Choroid plexus epithelial cell (primary cell): ENCODE measurements at regions not wholly inside any gene's neighbourhood (a gene's known extent, or its start where the extent isn't known, plus 50 kb on each side); places are given as distances from the start of the nearest gene placed in this dataset.
"Not testable (repeated sequence)": the region's sequence is repeated elsewhere in the genome, so short reads cannot be mapped to it uniquely, and the experiment has no call there.

ENCODE experiments used
- DNase-seq: peaks from one replicate; pipeline ENCODE4 v3.0.0-alpha.2; 2010; ENCODE audit warnings: low read depth
- H3K4me3 ChIP-seq: 2 replicates; pipeline ENCODE4 v1.5.1; 2011; ENCODE audit warnings: low read depth, mild to moderate bottlenecking, control low read depth, low read length, moderate library complexity
- CTCF ChIP-seq: conservative IDR thresholded peaks from 2 replicates; pipeline ENCODE4 v1.5.1; 2011; ENCODE audit warnings: low read depth, mild to moderate bottlenecking, control low read depth, inconsistent platforms, low read length, moderate library complexity

DNA sequence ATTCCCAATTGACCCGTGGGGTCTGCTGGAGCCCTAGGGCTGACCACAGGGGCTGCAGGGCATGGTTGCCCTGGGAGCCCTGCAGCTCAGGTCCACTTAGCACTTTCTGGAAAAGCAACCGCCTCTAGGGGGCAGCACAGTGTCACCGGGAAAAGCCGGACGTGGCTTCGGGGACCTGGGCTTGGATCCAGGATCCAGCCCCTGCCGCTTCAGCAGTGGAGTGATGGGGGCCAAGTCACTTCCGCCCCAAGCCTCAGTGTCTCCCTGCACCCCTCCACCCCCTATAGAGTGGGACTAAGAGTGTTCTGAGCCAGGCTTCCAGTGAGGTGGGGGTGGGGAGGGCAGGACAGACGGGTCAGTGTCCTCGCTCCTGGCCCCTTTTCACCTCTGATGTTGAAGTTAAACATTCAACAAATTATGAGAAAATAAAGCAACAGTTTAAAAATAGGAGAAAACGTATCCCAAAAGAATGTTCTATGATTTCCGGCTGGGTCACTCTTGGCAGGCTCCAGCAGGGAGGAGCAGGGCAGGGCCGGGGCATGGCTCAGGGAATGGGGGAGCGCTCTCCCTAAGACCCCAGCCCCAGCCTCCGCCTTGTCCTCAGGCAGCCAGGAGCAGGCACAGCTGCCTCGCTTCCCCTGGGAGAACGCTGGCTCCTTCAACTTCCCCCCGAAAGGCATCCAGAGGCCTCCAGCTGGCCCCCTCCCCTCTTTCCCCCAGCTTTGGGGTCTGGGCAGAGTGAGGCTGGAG lies 96.5 kb upstream of the FGF3 start:
- peak; percentile 88 for TF ChIP-seq CTCF
- peak overlapping the region; percentile 8 for H3K4me3 ChIP-seq
- DNase-seq = peak; percentile 70

DNA sequence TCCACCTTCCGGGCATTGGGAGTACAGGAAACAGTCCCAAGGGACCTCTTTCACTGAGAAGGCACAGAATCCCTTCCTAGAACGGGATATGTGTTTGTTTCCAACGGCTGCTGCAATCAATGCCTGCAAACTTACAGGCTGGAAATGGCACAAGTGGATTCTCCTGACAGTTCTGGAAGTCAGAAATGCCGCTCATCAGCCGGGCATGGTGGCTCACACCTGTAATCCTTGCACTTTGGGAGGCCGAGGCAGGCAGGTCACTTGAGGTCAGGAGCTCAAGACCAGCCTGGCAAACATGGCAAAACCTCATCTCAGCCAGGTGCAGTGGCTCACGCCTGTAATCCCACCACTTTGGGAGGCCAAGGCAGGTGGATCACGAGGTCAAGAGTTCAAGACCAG lies 97.0 kb upstream of the FGF3 start:
- not testable (repeated sequence) for DNase-seq, H3K4me3 ChIP-seq

DNA sequence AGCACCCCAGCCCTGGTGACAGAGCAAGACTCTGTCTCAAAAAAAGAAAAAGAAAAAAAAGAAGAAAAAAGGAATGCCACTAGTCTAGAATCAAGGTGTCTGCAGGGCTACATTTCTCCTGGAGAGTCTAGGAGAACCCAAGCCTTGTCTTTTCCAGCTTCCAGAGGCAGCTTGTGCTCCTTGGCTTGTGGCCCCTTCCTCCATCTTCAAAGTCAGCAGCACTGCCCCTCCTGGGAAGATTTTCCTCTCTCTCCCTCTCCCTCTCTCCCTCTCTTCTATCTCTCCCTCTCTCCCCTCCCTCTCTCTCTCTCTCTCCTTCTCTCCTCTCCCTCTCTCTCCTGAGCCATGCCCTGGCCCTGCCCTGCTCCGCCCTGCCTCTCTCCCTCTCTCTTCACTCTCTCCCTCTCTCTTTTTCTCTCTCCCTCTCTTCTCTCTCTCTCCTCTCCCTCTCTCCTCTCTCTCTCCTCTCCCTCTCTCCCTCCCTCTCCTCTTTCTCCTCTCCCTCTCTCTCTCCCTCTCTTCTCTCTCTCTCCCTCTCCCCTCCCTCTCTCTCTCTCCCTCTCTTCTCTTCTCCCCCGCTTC lies 97.7 kb upstream of the FGF3 start:
- no peak for TF ChIP-seq CTCF
- H3K4me3 ChIP-seq = no peak overlapping the region
- DNase-seq = no peak

DNA sequence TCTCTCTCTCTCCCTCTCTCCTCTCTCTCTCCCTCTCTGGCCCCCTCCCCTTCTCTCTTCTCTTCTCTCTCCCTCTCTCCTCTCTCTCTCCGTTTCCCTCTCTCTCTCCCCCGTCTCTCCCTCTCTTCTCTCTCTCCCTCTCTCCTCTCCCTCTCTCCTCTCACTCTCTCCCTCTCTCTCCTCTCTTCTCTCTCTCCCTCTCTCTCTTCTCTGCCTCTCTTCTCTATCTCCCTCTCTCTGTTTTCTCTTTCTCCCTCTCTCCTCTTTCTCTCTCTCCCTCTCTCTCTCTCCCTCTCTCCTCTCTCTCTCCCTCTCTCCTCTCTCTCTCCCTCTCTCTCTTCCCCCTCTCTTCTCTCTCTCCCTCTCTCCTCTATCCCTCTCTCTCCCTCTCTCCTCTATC lies 98.3 kb upstream of the FGF3 start:
- DNase-seq = no peak
- H3K4me3 ChIP-seq = no peak overlapping the region
- TF ChIP-seq CTCF = no peak

DNA sequence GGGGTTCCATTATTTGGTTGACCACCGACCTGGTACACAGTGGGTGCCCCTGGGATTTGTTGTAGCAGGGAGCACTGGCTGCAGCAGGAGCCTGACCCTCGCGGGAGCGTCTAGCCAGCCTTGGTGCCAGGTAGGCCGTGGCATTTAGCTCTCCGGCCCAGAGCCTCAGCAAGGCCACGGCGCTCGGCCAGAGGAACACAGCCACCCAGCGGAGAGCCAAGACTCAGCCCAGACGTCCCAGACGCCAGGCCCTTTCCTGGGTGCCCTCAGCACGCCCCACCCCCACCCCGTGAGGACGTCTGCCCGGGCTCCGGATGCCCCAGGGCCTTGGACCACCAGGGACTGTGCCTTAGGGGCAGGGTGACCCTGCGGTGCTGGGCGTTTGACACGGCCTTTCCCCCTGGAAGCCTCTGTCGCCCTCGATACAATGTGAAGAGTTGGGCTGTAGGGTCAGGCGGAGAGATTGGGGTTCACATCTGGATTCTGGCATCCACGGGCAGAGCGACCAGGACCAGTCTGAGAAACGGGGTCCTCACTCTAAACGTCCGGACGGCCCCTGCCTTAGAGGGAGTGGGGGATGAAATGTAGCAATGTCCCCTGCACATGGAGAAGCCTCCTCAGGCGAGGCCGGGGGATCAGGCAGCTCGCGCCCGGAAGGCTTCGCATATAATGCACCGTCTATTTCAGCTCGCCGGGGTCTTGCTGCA lies 99.2 kb upstream of the FGF3 start:
- no peak for TF ChIP-seq CTCF
- H3K4me3 ChIP-seq = no peak overlapping the region
- no peak for DNase-seq

DNA sequence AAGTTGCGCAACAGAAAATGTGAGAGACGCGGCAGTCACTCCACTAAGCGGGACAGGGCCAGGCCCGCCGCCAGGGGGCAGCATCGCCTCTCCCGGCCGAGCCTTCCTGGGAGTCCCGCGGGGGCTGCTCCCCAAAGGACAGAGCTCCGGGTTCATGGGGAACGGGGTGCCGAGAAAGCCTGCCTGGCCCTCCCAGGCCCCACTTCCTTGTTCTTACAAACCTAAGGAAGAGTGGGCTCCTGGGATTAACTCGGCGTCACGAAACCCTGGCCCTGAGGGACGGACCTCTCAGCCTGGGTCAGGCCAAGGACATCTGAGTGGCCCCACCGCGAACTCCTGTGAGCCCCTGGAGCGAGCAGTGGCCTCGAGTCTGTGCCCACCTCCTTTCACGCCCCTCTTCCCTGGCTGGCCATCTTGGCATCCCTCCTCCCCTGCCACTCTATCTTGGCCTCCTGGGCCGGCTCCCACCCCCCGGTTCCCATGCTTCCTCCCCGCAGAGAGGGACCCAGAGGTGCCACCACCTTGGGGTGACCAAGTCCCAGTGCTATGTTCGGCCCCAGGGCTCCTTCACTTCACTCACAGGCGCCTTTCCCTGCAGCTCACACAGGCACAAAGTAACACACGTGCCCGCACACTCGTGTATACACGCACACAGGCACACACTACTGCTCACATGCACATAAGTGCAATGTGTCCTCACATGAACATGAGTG lies 99.9 kb upstream of the FGF3 start:
- no peak overlapping the region for H3K4me3 ChIP-seq
- TF ChIP-seq CTCF = peak; percentile 93
- DNase-seq = peak; percentile 70

DNA sequence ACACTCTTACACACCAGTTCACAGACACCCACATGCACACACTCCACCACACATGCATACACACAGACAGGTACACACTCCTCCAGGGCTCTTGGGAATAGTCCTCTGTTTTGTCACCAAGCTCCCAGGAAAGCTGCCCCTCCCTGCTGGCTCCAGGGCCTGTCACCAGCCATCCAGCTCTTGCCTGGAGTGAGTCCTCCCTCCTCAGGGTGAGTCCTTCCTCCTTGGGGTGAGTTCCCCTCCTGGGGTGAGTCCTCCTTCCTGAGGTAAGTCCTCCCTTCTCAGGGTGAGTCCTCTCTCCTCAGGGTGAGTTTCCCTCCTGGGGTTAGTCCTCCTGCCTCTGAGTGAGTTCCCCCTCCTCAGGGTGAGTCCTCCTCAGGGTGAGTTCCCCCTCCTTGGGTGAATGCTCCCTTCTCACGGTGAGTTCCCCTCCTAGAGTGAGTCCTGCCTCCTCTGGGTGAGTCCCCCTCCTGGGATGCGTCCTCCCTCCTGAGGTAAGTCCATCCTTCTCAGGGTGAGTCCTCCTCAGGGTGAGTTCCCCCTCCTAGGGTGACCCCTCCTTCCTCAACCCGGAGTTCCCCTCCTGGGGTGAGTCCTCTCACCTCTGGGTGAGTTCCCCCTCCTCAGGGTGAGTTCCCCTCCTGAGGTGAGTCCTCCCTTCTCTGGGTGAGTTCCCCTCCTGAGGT lies 100.6 kb upstream of the FGF3 start:
- no peak for TF ChIP-seq CTCF
- no peak overlapping the region for H3K4me3 ChIP-seq
- DNase-seq = no peak
